NCI-H748 treated with DMSO at 0.1 percent for 48 hours (cell line): ENCODE measurements at regions not wholly inside any gene's neighbourhood (a gene's known extent, or its start where the extent isn't known, plus 50 kb on each side); places are given as distances from the start of the nearest gene placed in this dataset.
"Not testable (repeated sequence)": the region's sequence is repeated elsewhere in the genome, so short reads cannot be mapped to it uniquely, and the experiment has no call there.

Experiments used
- DNase-seq: peaks from one replicate; lab custom pipeline; 2025; lab: John Stamatoyannopoulos, UW

GRCh38 chr1:238912148-238912547 lies 474.2 kb upstream of the CHRM3 start:
- DNase-seq, result no peak

GRCh38 chr1:238902752-238903151 lies 483.6 kb upstream of the CHRM3 start:
- DNase-seq, result not testable (repeated sequence)

- DNase-seq, result no peak
Observed at GRCh38 chr1:238900334-238900865, 486.0 kb upstream of the CHRM3 start.

- DNase-seq, result no peak
Observed at GRCh38 chr1:238898856-238899255, 487.5 kb upstream of the CHRM3 start.

GRCh38 chr1:238895911-238896310 lies 490.5 kb upstream of the CHRM3 start:
- no peak for DNase-seq

- no peak for DNase-seq
Observed at GRCh38 chr1:238892612-238893011, 493.8 kb upstream of the CHRM3 start.

- no peak for DNase-seq
Observed at GRCh38 chr1:238861342-238862066, 524.9 kb upstream of the CHRM3 start.

GRCh38 chr1:238833919-238834318 lies 552.4 kb upstream of the CHRM3 start:
- DNase-seq, result no peak

GRCh38 chr1:238832106-238832505 lies 554.3 kb upstream of the CHRM3 start:
- no peak for DNase-seq

GRCh38 chr1:238830036-238830611 lies 556.2 kb upstream of the CHRM3 start:
- no peak for DNase-seq

- no peak for DNase-seq
Observed at GRCh38 chr1:238826891-238827290, 559.5 kb upstream of the CHRM3 start.

GRCh38 chr1:238823416-238823815 lies 563.0 kb upstream of the CHRM3 start:
- no peak for DNase-seq

GRCh38 chr1:238811211-238811879 lies 575.0 kb upstream of the CHRM3 start:
- no peak for DNase-seq

GRCh38 chr1:238790882-238791281 lies 595.5 kb upstream of the CHRM3 start:
- DNase-seq, result no peak

- no peak for DNase-seq
Observed at GRCh38 chr1:238789916-238790667, 596.3 kb upstream of the CHRM3 start.

GRCh38 chr1:238787471-238787870 lies 598.9 kb upstream of the CHRM3 start:
- no peak for DNase-seq

GRCh38 chr1:238783633-238784032 lies 602.7 kb upstream of the CHRM3 start:
- DNase-seq, result no peak

GRCh38 chr1:238779716-238780115 lies 606.7 kb upstream of the CHRM3 start:
- DNase-seq, result no peak

- no peak for DNase-seq
Observed at GRCh38 chr1:238778113-238778512, 608.3 kb upstream of the CHRM3 start.

GRCh38 chr1:238777551-238777950 lies 608.8 kb upstream of the CHRM3 start:
- DNase-seq, result no peak

- DNase-seq, result no peak
Observed at GRCh38 chr1:238776126-238776525, 610.2 kb upstream of the CHRM3 start.

- DNase-seq, result no peak
Observed at GRCh38 chr1:238772322-238772721, 614.0 kb upstream of the CHRM3 start.
